Right lobe of liver (tissue), 6 donors: ENCODE measurements at regions not wholly inside any gene's neighbourhood (a gene's known extent, or its start where the extent isn't known, plus 50 kb on each side); places are given as distances from the start of the nearest gene placed in this dataset.
A peak's percentile ranks its signal among the peaks of the same experiment; 100 is the strongest.

ENCODE experiments used
- ATAC-seq, 4 donors: fragments of 200-7000 bp; cut with Tn5 transposase; one replicate each; pipeline ENCODE4 v1.9.1; 2020; ENCODE audit warnings: mild to moderate bottlenecking in 4 of 4, moderate library complexity in 4 of 4
- DNase-seq, 3 donors: peaks; one replicate each; pipeline ENCODE4 v3.0.0-alpha.2; 2020
- H3K27ac ChIP-seq, 3 donors: fragments of 200-600 bp; one replicate each; pipeline ENCODE4 v1.8.0; 2022
- H3K27me3 ChIP-seq, 2 donors: fragments of 200-600 bp; one replicate each; pipeline ENCODE4 v1.8.0; 2022
- H3K36me3 ChIP-seq, 4 donors: fragments of 200-600 bp; sonication (generic) in 1 of 4; one replicate each; pipeline versions ENCODE4 v1.5.1 to v1.8.0; 2017 to 2022; ENCODE audit warnings: control low read depth in 1 of 4
- H3K4me1 ChIP-seq, 4 donors: fragments of 200-600 bp; sonication (generic) in 1 of 4; one replicate each; pipeline versions ENCODE4 v1.5.1 to v1.8.0; 2017 to 2022; ENCODE audit warnings: control low read depth in 1 of 4
- H3K4me3 ChIP-seq, 3 donors: fragments of 200-600 bp; one replicate each; pipeline ENCODE4 v1.8.0; 2022
- H3K9me3 ChIP-seq, 4 donors: fragments of 200-600 bp; sonication (generic) in 1 of 4; one replicate each; pipeline versions ENCODE4 v1.5.1 to v1.8.0; 2017 to 2022; ENCODE audit warnings: control low read depth in 1 of 4
- CTCF ChIP-seq, 4 donors: fragments of 200-600 bp in 3 of 4; fragments of 450-650 bp in 1 of 4; IDR thresholded peaks; one replicate each; pipeline versions ENCODE4 v1.5.1 to v1.8.0; 2016 to 2022; ENCODE audit warnings: antibody characterized with exemption in 4 of 4, mild to moderate bottlenecking in 2 of 4
- POLR2A ChIP-seq: fragments of 450-650 bp; IDR thresholded peaks from one replicate; pipeline ENCODE4 v1.6.1; 2017; ENCODE audit warnings: antibody characterized with exemption, mild to moderate bottlenecking
- WGBS: methylation state at CpG from one replicate; pipeline ENCODE4 v1.1.6; 2018; ENCODE audit warnings: low coverage, low lambda C conversion rate; ENCODE audit not compliant: insufficient coverage; ENCODE audit errors: missing lambda C conversion rate; 5-methylcytosine and 5-hydroxymethylcytosine counted together
- intact Hi-C, 2 donors: fragments of 100-400 bp; cut with DNase I; formaldehyde crosslinking; loops; one replicate each; pipeline versions ENCODE4 v1.11.2 to v1.14.1; 2022
- donor health status: DM: no; HTN: yes; CAD: no.
- donor health status: DM: no; HTN: no; CAD: no.
- donor health status: DM: no; HTN: no; CAD: no.
- donor health status: DM: no; HTN: yes; CAD: no.
- donor health status: DM: no; HTN: yes; CAD: no.

DNA sequence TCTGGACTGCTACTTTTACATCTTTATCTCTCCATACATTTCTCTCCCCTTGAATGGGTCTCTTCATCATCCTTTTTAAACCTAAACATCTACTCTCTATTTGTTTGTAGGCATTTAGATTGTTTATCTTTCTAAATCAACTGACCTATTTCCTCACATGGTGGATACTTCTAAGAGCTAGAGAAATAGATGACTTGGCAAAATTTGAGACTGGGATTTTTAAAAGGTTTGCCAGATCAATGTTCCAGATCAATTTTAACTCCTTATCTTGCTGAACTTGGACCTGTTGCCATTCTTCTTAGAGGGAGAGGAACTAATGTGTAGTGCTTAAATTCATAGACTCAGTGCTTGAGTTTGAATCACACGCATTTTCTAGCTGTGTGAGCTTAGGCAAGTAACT, 144.2 kb upstream of the STEAP4 start:
- no peak for TF ChIP-seq CTCF (IDR thresholded peaks at IDR 0.05)
- TF ChIP-seq POLR2A: no peak
- Histone ChIP-seq H3K36me3 (no peaks in the 10 kb centered on the region), H3K4me3 (no peak overlapping the region), H3K4me1 (no peaks in the 10 kb centered on the region), H3K9me3 (no peaks in the 10 kb centered on the region), H3K27ac (no peak overlapping the region), H3K27me3 (no peaks in the 10 kb centered on the region)
- ATAC-seq: no peak
- 50% methylated on average over 1 of the region's 1 CpG for WGBS
- intact Hi-C loops: no loop called here
- DNase-seq: no peak

- no peak for TF ChIP-seq POLR2A
- TF ChIP-seq CTCF (IDR thresholded peaks at IDR 0.05): no peak
- H3K27me3 ChIP-seq: no peaks in the 10 kb centered on the region
- no peak for DNase-seq
- no peaks in the 10 kb centered on the region for H3K4me1 ChIP-seq
- H3K36me3 ChIP-seq: no peaks in the 10 kb centered on the region
- no peaks in the 10 kb centered on the region for H3K9me3 ChIP-seq
- ATAC-seq: no peak
- WGBS: 43% methylated on average over 1 of the region's 1 CpG
- intact Hi-C loops: no loop called here
- no peak overlapping the region for H3K4me3 ChIP-seq
- H3K27ac ChIP-seq: no peak overlapping the region
Measured at GRCh38 chr7:88449410-88449809, 142.7 kb upstream of the STEAP4 start.

GRCh38 chr7:88442413-88442812, 135.7 kb upstream of the STEAP4 start:
- WGBS: 18% methylated on average over 1 of the region's 1 CpG
- no peaks in the 10 kb centered on the region for H3K27me3 ChIP-seq
- no peaks in the 10 kb centered on the region for H3K36me3 ChIP-seq

DNA sequence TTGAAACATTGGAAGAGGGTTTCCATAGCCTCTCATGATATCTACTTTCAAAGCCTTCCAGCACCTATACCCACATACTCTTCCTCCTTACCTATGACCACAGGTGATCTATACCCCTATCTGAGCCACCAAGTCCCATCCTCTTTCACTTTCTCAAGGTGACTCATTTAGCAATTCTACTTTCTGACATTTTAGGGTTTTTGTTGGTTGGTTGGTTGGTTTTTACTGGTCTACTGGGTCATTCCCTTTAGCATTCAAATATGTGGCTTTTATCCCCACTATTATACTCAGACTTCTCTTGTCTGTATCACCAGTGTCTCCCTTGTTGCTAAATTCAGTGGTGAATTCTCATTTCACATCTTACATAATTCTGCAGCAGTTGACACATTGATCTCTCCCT, 130.4 kb upstream of the STEAP4 start:
- Histone ChIP-seq H3K36me3 (no peaks in the 10 kb centered on the region), H3K4me1 (no peaks in the 10 kb centered on the region), H3K27ac (no peak overlapping the region), H3K9me3 (no peaks in the 10 kb centered on the region), H3K27me3 (no peaks in the 10 kb centered on the region), H3K4me3 (no peak overlapping the region)
- intact Hi-C loops: no loop called here
- ATAC-seq (no peak), DNase-seq (no peak)
- TF ChIP-seq POLR2A (no peak), CTCF (IDR thresholded peaks at IDR 0.05) (no peak)

More at GRCh38 chr7:88442413-88442812, 135.7 kb upstream of the STEAP4 start:
- no peak for TF ChIP-seq CTCF (IDR thresholded peaks at IDR 0.05)
- no peak for TF ChIP-seq POLR2A
- H3K4me1 ChIP-seq: no peaks in the 10 kb centered on the region
- ATAC-seq (peak in 3 of 4 donors; percentile 38 to 56 (median 52)), DNase-seq (no peak)
- H3K4me3 ChIP-seq: no peak overlapping the region
- no peak overlapping the region for H3K27ac ChIP-seq
- intact Hi-C loops: no loop called here
- H3K9me3 ChIP-seq: no peaks in the 10 kb centered on the region

- Histone ChIP-seq H3K27ac (no peak overlapping the region), H3K4me3 (no peak overlapping the region), H3K36me3 (no peaks in the 10 kb centered on the region), H3K27me3 (no peaks in the 10 kb centered on the region), H3K4me1 (no peaks in the 10 kb centered on the region), H3K9me3 (no peaks in the 10 kb centered on the region)
- WGBS: 61% methylated on average over 2 of the region's 2 CpGs
- intact Hi-C loops: no loop called here
- no peak for DNase-seq
- ATAC-seq: no peak
- TF ChIP-seq POLR2A (no peak), CTCF (IDR thresholded peaks at IDR 0.05) (no peak)
Measured at GRCh38 chr7:88432301-88432700, 125.6 kb upstream of the STEAP4 start.
